ENCODE measurements at regions not wholly inside any gene's neighbourhood (a gene's known extent, or its start where the extent isn't known, plus 50 kb on each side); places are given as distances from the start of the nearest gene placed in this dataset.

DNA sequence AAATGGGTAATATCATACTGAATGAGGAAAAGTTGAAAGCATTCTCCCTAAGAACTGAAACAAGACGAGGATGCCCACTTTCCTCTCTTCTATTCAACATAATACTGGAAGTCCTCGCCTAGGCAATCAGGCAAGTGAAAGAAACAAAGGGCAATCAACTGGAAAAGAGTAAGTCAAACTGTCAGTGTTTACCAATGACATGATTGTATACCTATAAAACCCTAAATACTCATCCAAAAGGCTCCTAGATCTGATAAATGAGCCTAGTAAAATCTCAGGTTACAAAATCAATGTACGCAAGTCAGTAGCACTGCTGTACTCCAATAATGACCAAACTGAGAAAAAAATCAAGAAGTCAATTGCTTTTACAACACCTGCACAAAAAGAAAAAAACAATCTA is 575.8 kb upstream of the PRMT6 start:
- no peak for DNase-seq (ENCODE audit: low read depth)
- H3K4me3 ChIP-seq (ENCODE audit: low read length): no peak overlapping the region
- TF ChIP-seq, protein P1, sequence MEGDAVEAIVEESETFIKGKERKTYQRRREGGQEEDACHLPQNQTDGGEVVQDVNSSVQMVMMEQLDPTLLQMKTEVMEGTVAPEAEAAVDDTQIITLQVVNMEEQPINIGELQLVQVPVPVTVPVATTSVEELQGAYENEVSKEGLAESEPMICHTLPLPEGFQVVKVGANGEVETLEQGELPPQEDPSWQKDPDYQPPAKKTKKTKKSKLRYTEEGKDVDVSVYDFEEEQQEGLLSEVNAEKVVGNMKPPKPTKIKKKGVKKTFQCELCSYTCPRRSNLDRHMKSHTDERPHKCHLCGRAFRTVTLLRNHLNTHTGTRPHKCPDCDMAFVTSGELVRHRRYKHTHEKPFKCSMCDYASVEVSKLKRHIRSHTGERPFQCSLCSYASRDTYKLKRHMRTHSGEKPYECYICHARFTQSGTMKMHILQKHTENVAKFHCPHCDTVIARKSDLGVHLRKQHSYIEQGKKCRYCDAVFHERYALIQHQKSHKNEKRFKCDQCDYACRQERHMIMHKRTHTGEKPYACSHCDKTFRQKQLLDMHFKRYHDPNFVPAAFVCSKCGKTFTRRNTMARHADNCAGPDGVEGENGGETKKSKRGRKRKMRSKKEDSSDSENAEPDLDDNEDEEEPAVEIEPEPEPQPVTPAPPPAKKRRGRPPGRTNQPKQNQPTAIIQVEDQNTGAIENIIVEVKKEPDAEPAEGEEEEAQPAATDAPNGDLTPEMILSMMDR (conservative IDR thresholded peaks at IDR 0.05; ENCODE audit: low read length): no peak

DNA sequence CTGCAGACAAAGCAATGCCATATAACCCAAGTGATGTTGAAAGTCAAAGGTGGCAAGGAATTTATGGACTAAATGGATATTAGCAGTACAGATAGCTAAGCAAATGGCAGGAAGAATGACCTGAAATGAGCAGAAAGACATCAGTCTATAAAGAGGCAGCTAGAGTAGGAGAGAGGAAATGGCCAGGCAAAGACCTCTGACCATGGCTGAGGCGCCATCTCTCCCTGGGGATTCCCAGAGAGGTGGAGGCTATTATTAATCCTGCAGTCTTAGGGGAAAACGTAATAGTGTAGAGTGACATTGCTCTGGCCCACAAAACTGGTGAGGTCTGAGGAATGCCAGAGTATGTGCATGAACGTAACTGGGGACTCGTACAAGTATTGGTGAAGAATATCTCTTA is 563.6 kb upstream of the PRMT6 start:
- TF ChIP-seq, protein P1 (conservative IDR thresholded peaks at IDR 0.05; ENCODE audit: low read length): no peak
- no peak overlapping the region for H3K4me3 ChIP-seq (ENCODE audit: low read length)
- no peak for DNase-seq (ENCODE audit: low read depth)

DNA sequence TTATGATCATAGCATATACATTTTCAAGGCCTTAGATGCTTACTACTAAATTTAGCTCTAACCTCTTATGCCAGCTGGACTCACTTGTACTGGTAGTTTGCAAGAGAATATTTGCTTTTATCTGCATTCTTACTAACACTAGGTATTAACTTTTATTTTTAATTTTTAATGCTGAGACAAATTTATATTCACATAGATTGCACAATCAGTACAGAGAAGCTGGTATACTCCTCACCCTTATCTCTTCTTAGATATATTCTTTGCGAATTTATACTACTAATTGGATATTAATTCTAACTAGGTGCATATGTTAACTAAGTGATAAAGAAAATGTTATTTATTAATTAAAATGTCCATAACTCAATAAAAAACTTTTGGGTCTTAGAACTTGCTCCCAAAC is 561.8 kb upstream of the PRMT6 start:
- TF ChIP-seq, protein P1 (conservative IDR thresholded peaks at IDR 0.05; ENCODE audit: low read length): no peak
- no peak overlapping the region for H3K4me3 ChIP-seq (ENCODE audit: low read length)
- no peak for DNase-seq (ENCODE audit: low read depth)

DNA sequence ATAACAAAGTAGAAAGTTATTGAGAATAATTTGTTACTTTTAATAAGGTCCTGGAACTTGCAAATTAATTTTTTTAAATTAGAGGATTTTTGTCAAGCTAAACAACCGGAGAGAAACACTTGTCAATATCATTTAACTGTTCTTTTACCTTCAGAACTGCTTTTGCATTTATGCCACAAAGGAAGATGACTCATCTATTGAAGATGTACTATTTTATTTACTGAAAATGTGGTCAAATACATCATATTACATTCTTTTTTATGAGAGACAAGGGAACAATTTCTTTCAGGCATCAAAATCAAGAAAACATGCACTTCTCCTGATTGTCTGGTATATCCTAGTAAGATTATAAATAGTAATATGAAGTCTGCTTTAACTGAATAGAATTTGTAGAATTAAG is 558.2 kb upstream of the PRMT6 start:
- no peak for DNase-seq (ENCODE audit: low read depth)
- TF ChIP-seq, protein P1 (conservative IDR thresholded peaks at IDR 0.05; ENCODE audit: low read length): no peak
- no peak overlapping the region for H3K4me3 ChIP-seq (ENCODE audit: low read length)

DNA sequence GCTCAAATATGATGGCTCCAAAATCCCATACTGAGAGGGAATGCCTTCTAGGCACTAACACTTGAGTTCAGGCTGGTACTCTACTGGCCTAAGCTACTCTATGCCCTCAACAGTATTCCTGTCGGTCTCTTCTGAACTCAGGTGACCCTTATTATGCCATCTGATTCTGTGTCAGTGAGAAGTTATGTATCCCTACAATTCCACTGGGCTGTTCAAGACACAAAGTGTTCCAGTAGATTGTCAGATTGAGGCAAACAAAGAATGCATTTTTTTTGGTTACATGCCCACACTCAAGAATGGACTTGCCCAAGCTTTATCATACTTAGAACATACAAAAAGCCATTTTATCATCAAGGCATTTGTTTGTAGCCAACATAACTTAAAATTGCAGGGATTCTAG is 553.8 kb upstream of the PRMT6 start:
- DNase-seq (ENCODE audit: low read depth): no peak
- TF ChIP-seq, protein P1 (conservative IDR thresholded peaks at IDR 0.05; ENCODE audit: low read length): no peak
- no peak overlapping the region for H3K4me3 ChIP-seq (ENCODE audit: low read length)

DNA sequence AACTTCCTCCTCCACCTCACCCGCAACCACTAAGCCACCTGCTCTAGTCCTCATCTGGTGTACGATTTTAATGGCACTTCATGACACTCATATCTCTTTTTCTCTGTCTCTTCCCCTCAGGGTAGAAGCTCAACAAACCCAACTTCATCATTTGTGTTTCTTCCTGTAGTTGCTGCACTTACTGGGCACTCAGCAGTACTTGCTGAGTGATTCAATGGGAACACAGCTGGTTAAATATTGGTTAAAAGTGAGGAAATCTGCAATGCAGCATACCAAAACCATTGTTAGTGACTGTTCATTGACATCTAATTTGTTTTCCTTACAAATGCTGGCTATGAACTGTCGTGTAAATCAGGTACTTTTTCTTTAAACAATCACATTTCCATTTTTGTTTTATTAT is 541.1 kb upstream of the PRMT6 start:
- DNase-seq (ENCODE audit: low read depth): no peak
- H3K4me3 ChIP-seq (ENCODE audit: low read length): no peak overlapping the region
- TF ChIP-seq, protein P1 (conservative IDR thresholded peaks at IDR 0.05; ENCODE audit: low read length): no peak

DNA sequence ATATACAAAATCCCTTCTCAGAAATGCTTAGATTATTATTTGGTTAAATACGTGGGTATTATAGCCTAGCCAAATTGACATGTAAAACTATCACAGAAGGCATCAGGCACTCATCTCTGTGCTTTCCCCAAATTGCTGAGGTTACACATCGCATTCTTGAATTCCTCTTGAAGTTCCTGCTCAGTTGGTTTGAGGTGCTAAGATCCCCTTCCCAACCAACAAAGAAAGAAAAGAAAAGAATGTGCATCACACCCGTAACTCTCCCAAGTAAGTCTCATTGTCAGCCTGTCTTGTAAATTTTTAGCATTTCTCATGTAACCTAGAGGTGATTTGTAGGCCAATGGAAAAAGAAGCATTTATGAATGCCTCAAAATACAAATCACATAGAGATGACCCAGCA is 539.2 kb upstream of the PRMT6 start:
- no peak overlapping the region for H3K4me3 ChIP-seq (ENCODE audit: low read length)
- DNase-seq (ENCODE audit: low read depth): no peak
- TF ChIP-seq, protein P1 (conservative IDR thresholded peaks at IDR 0.05; ENCODE audit: low read length): no peak
